Embryonic facial prominence (tissue), 1 donor: ENCODE measurements at regions not wholly inside any gene's neighbourhood (a gene's known extent, or its start where the extent isn't known, plus 50 kb on each side); places are given as distances from the start of the nearest gene placed in this dataset.

ENCODE experiments used
- DNase-seq: peaks from one replicate; pipeline ENCODE4 v3.0.0-alpha.2; 2016; ENCODE audit errors: extremely low spot score

GRCh38 chr22:47282851-47283250 is 520.4 kb downstream of the TBC1D22A start:
- DNase-seq, result no peak

GRCh38 chr22:47282366-47282765 is 519.9 kb downstream of the TBC1D22A start:
- no peak for DNase-seq

- DNase-seq, result no peak
These were observed 519.0 kb downstream of the TBC1D22A start for GRCh38 chr22:47281126-47282106.

GRCh38 chr22:47280301-47280700 is 517.9 kb downstream of the TBC1D22A start:
- no peak for DNase-seq

- DNase-seq, result no peak
These were observed 517.3 kb downstream of the TBC1D22A start for GRCh38 chr22:47279746-47280145.

GRCh38 chr22:47279337-47279736 is 516.9 kb downstream of the TBC1D22A start:
- DNase-seq, result no peak

- no peak for DNase-seq
These were observed 516.2 kb downstream of the TBC1D22A start for GRCh38 chr22:47278655-47279054.

- no peak for DNase-seq
These were observed 515.1 kb downstream of the TBC1D22A start for GRCh38 chr22:47277531-47277930.

GRCh38 chr22:47276991-47277390 is 514.5 kb downstream of the TBC1D22A start:
- no peak for DNase-seq

- DNase-seq, result no peak
These were observed 514.0 kb downstream of the TBC1D22A start for GRCh38 chr22:47276450-47276820.

- no peak for DNase-seq
These were observed 513.4 kb downstream of the TBC1D22A start for GRCh38 chr22:47275605-47276449.

GRCh38 chr22:47274196-47274595 is 511.7 kb downstream of the TBC1D22A start:
- no peak for DNase-seq

GRCh38 chr22:47270463-47271135 is 508.1 kb downstream of the TBC1D22A start:
- DNase-seq, result no peak

- no peak for DNase-seq
These were observed 507.2 kb downstream of the TBC1D22A start for GRCh38 chr22:47269516-47270088.

GRCh38 chr22:47267513-47268282 is 505.2 kb downstream of the TBC1D22A start:
- no peak for DNase-seq

GRCh38 chr22:47266329-47266728 is 503.9 kb downstream of the TBC1D22A start:
- DNase-seq, result no peak

- DNase-seq, result no peak
These were observed 498.1 kb downstream of the TBC1D22A start for GRCh38 chr22:47260551-47260950.

- no peak for DNase-seq
These were observed 497.5 kb downstream of the TBC1D22A start for GRCh38 chr22:47259990-47260389.

- DNase-seq, result no peak
These were observed 496.6 kb downstream of the TBC1D22A start for GRCh38 chr22:47259049-47259448.

- no peak for DNase-seq
These were observed 495.5 kb downstream of the TBC1D22A start for GRCh38 chr22:47257976-47258375.

- no peak for DNase-seq
These were observed 495.1 kb downstream of the TBC1D22A start for GRCh38 chr22:47257566-47257965.
